ENCODE measurements at regions not wholly inside any gene's neighbourhood (a gene's known extent, or its start where the extent isn't known, plus 50 kb on each side); places are given as distances from the start of the nearest gene placed in this dataset.

DNA sequence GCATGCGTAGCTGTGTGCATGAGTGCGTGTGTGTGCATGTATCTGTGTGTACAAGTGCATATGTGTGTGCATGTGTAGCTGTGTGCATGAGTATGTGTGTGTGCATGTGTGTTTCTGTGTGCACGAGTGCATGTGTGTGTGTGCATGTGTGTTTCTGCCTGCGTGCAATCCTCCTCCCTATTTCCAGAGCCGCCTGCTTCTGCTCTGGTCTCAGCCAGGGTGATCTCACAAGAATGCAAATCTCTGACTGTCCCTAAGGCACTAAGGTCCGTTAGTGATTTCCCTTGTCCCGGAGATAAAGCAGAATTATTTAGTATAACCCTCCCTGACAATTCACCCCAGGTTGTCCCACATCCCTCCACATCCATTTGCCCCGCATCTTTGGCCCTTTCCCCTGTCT, 530.3 kb downstream of the TCERG1L start:
- no peak for DNase-seq

GRCh38 chr10:130781623-130782022, 529.9 kb downstream of the TCERG1L start:
- DNase-seq, result no peak

GRCh38 chr10:130782467-130782866, 529.1 kb downstream of the TCERG1L start:
- DNase-seq, result no peak

DNA sequence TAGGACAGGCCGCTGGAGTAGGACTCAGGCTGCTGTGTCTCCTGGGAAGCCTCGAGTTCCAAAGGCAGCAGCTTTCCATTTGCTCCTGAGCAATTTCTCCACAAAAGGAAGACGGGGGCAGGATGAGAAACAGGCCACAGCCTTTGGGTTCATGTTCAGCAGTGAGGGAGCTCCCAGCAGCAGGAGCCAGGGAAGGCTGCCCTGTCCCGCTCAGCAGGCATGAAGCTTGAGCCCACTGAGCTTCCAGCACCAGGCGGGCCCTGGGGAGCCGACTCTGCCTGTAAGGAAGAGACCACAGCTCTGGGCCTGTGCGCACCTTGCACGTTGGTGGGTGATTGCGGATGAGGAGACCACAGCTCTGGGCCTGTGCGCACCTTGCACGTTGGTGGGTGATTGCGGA, 527.2 kb downstream of the TCERG1L start:
- DNase-seq, result no peak

- no peak for DNase-seq
These were observed 525.1 kb downstream of the TCERG1L start for GRCh38 chr10:130786365-130786966.

DNA sequence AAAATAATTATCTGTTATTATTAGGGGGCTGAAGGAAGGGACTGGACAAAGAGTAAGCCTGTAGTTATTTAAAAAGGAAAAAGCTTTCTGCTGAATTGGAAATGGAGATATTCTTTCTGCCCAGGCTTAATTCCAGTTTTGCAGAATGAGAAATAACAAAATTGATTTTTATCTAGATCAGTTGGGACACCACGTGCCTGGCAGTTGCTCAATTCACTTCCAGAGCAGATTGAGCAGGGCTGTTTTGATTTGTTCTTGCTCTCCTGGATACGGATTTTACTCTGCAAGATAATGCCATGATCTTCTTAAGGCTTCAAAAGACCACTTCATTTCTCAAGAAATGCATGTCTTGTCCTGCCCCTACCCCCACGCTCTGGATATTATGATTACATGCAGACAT, 524.3 kb downstream of the TCERG1L start:
- no peak for DNase-seq

DNA sequence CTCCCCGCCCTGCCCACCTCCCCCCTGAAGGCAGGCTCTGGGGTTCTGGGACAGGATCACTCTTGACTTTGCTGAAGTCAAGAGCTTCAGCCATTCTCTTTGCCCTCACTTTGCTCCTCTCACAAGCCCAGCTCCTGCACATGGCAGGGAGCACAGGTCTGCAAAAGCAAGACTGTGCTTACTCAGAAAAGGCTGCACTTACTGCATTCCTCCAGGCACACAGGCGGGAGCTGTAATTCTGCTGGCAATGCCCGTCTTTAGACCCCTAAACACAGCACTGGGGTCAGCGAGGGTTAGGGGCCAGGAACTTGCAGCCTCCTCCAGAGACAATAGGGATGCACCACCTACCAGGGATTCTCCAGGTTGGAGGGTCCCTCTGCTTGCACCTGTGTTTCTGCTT, 523.7 kb downstream of the TCERG1L start:
- DNase-seq, result no peak

DNA sequence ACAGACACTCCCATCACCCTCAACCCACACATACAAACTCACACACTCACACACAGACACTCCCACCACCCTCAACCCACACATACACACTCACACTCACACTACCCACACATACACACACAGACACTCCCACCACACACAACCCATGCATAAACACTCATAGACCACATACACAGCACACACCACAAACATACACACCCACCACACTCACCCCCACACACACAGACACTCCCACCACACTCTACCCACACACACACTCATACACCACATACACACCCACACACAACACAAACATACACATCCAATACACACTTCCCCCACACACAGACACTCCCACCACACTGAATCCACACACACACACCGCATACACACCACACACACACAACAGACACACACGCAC, 521.2 kb downstream of the TCERG1L start:
- no peak for DNase-seq

GRCh38 chr10:130792096-130792845, 519.2 kb downstream of the TCERG1L start:
- DNase-seq, result no peak

GRCh38 chr10:130795819-130796218, 515.7 kb downstream of the TCERG1L start:
- DNase-seq, result no peak

GRCh38 chr10:130799532-130799931, 512.0 kb downstream of the TCERG1L start:
- DNase-seq, result no peak

DNA sequence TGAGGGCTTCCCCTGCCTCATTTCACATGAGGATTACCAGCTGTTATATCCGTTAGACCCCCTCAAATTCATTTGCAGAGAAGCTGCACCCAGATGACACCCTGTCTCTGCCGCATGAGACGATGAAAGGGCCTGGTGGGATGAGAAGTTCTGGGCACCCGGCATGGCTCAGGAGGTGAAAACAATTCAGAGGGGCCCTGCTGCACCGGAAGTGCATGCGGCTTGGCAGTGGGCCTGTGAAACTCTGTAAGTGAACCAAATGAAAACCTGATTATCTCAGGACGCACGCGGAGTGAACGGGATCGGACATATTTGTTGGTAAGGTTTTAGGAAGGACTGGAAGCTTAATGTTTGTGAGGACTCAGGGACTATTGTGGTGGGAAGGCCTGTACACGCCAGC, 511.2 kb downstream of the TCERG1L start:
- no peak for DNase-seq

DNA sequence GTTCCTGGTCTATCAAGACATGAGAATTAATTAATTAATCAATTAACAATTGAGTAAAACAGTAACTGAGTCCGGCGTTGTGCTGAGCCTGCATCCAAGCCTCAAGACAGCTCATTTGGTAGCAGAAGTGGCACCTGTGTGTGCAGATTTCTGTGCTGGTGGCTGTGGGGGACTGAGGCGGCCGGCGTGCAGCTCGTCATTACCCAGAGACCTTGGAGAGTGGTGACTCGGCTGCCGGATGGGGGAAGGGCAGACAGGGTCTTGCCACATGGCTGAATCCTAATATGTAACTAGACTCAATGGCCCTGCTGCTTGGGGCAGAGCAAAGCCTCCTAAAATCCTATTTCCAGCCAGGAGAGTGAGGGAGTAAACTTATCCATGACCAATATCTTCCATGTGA, 510.2 kb downstream of the TCERG1L start:
- DNase-seq, result no peak

DNA sequence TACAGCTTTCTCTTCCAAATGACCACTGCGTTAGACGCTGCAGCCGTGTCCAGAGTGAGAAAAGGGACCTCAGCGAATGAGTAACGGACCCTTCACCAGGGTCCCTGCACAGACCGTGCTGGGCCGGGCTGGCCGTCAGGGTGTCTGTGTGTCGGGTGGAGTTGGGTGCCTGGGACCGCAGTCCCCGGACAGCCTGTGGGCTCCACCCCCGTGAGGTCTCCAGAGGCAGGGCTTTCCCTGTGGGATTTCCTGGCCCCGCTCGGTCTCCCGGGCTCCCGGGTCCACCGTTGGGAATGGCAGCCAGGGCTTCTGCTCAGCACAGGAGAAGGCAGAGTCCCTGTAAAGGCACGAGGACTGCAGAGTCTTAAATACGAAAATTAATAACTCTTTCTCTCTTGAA, 509.7 kb downstream of the TCERG1L start:
- DNase-seq, result no peak

- no peak for DNase-seq
These were observed 509.2 kb downstream of the TCERG1L start for GRCh38 chr10:130802301-130802700.

- no peak for DNase-seq
These were observed 507.2 kb downstream of the TCERG1L start for GRCh38 chr10:130804281-130804680.

GRCh38 chr10:130804778-130805634, 506.5 kb downstream of the TCERG1L start:
- DNase-seq, result no peak

DNA sequence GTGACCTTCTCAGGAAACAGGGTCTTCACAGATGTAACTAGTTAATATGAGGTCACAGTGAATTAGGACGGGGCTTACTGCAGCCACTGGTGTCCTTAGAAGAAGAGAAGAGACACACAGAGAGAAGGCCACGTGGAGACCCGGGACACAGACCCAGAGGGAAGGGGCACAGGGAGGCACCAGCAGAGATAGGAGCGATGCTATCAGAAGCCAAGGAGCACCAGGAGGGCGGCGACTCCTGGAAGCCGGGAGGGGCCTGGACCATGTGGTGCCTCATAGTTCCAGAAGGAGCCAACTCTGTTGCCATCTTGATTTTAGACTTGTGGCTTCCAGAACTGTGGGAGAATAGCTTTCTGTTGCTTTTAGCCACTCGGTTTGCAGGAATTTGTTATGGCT, 505.9 kb downstream of the TCERG1L start:
- DNase-seq, result no peak

DNA sequence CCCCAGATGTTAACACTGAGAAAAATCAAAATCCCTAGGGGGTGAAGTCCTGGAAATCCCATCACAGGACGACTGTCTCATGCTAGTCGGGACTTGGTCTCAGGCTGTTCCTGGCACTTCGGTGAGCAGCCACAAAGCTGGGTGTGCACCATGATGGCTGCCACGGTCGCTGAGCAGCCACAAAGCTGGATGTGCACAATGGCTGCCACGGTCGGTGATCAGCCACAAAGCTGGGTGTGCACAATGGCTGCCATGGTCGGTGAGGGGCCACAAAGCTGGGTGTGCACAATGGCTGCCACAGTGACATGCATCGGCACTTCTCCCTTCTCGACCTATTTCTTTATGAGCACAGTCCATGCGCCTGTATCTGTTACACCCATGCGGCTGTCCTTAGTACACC, 505.1 kb downstream of the TCERG1L start:
- DNase-seq, result no peak

DNA sequence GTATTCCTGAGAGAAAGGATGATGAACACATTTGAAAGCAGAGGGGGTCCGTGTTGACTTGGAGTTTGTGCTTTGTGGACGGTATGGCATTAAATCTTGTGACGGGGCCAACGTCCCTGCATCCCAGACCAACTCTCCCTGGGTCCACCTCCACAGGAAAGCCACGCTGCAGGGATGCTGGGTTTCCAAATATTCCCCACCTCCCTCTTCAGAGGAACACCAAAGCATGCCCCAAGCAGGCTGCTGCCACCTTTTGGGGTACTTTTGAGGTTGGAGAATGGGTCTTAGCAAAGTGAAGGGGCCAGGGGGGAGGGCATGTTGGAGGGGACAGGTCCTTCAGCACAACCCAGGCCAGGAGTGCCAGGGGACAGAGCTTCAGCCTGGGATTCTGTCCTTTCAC, 504.4 kb downstream of the TCERG1L start:
- DNase-seq, result no peak

DNA sequence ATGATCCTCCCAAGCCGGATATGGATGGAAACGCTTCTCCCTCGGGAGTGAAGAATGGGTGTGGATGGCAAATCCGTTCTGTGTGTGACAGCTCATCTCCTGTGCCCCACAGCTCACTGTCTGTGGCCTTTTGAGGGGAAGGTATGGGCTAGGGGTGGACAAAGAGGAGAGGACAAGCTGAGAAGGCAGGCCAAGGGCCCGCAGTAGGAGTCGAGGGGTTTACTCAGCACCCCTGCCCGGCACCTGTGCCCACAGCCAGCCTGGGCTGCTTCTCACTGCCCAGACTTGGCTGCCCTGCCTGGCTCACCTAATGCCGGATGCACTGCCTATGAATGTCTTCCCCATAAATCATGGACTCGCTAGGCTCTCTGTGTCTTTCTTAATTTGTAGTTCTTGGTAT, 503.8 kb downstream of the TCERG1L start:
- no peak for DNase-seq

DNA sequence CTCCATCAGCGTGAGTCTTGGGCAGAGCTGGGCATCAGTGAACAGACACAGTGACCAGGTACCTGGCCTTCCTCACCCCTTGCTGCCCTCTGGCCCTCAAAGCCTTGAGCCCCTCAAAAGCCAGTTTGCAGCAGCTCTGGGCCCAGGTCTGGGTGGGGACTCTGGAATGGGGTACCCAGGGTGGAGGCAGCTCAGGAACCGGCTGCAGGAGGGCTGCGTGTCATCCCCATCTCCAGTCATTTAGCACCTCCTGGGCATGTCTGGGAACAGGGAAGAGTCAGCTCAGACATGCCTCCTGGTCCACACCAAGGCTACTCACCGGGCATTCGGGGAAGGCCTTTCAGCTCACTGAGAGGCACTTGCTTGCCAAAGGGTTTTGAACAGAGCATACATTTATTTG, 503.3 kb downstream of the TCERG1L start:
- DNase-seq, result no peak

GRCh38 chr10:130808686-130809085, 502.8 kb downstream of the TCERG1L start:
- DNase-seq, result no peak

DNA sequence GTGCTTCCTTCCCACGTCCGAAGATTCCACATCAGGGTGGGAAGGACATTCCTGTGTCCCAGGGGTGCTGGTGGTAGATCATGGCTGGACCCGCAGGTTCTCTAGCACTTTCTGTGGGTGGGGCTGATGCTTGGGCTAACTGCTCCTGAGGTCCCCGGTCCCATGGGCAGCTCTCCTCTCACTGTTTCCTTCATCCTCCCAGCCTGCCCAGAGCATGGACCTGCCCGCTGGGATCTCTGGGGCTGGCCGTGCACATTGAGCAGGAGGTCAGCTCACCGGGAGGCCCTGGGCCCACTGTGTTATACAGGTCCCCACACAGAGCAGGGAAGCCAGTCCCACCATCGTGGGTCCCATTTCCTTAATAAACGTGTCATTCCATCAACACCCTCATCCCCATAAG, 502.3 kb downstream of the TCERG1L start:
- DNase-seq, result no peak
